ENCODE measurements at regions not wholly inside any gene's neighbourhood (a gene's known extent, or its start where the extent isn't known, plus 50 kb on each side); places are given as distances from the start of the nearest gene placed in this dataset.
A peak's percentile ranks its signal among the peaks of the same experiment; 100 is the strongest.
"Not testable (repeated sequence)": the region's sequence is repeated elsewhere in the genome, so short reads cannot be mapped to it uniquely, and the experiment has no call there.

DNA sequence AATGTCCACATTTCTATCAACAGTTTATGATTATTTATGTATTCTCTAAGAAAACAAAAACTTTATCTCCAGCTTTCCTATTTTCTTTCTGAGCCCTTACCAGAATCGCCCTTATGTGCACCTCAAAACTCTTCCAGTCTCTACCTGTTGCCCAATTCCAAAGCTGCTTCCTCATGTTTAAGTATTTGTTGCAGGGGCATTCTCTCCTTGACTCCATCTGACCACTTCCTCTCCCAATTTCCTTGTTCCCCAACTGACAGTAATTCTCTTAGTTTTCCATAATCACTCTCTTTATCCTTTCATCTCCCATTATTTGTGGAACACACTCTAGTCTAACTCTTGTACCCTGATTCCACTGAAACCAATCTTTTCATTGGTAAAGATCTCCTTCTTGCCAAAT is 105.4 kb upstream of the RBBP8 start:
- DNase-seq = no peak

DNA sequence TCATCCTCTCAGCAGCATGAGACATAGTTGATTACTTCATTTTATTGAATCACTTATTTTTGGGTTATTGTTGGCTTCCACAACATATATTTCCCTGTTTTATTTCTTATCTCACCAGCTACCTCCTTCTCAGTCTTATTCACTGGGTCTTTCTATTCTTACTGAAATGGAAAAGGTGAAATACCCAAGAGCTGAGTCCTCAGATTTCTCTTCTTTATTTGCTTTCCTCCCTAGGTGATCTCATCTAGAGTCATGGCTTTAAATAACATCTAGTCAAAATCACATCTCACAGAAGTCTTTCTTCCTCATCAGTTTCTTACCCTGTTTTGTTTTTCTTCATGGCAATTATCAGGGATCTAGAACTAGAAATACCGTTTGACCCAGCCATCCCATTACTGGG is 105.0 kb upstream of the RBBP8 start:
- no peak for DNase-seq

DNA sequence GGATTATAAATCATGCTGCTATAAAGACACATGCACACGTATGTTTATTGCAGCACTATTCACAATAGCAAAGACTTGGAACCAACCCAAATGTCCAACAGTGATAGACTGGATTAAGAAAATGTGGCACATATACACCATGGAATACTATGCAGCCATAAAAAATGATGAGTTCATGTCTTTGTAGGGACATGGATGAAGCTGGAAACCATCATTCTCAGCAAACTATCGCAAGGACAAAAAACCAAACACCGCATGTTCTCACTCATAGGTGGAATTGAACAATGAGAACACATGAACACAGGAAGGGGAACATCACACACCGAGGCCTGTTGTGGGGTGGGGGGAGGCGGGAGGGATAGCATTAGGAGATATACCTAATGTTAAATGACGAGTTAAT is 104.5 kb upstream of the RBBP8 start:
- DNase-seq = not testable (repeated sequence)

DNA sequence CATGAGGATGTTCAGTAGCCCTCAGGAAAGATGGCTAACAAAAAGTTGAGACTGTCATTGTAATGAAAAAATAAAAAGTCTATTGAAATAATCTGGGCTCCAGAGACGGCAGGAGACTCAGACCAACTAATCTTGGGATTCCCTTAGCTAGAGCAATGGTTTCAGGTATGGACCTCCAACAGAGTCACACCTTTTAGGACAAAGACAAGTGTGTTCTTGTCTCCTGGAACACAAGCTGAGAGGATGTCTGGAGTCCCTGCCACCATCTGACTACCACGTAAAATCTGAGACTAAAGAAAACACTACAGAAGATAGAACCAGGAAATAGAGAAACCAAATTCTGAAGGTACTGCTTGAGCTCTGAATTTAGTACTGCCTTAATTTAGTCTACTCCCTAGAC is 103.3 kb upstream of the RBBP8 start:
- no peak for DNase-seq

DNA sequence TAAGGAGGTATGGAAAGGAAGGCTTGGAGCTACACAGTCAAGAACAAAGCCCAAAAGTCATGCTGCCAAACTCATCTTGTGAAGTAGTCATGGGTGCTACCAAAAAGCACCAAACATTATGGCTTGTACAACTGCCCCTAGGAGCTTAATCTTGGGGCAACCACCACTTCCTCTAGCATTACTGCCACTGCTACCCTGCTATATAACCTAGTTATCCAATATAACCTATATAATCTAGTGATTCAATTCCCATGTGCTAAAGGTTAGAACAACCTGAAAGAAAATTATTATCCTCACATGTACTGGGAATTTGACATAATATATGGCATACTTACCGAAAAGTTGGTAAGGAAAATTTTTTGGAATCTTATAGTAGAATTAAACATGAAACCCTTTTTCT is 102.6 kb upstream of the RBBP8 start:
- DNase-seq = no peak

DNA sequence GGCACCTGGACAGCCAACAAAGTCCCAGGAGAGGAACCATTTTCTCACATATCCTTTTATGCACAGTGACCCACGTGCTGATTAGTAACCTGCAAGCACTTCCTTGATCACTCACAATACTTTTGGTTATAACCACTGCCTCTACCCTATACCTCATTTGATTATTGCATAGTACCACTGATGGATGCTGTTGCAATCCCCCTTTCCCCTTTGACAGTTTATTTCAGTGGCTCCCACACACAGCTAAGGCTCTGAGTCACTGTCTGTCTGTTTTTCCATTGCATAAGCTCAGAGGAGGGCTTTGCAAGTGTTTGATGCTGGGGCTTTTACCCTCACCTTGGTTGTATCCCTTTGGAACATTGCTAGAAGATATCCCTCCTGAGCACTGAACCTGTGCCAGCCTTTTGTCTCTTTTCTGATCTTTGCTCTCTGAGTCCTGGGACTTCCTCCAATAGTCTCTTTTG is 101.7 kb upstream of the RBBP8 start:
- peak in 1 of 2 experiments; percentile 5 for DNase-seq

DNA sequence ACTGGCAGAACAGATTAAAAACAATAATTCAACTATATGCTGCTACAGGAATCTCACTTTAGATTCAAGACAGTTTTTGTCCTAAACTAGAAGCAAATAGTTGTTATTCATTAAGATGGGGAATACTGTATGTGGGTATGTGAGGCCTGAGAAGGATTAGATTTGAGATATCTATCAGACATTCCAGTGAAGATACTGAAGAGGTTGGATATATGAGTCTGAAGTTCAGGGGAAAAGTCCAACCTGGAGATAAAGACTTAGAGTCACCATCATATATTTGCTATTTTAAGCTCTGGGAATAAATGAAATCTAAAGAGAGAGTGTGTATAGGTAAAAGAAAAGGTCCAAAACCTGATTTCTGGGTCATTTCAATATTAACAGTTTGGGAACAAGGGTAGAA is 96.2 kb upstream of the RBBP8 start:
- no peak for DNase-seq

DNA sequence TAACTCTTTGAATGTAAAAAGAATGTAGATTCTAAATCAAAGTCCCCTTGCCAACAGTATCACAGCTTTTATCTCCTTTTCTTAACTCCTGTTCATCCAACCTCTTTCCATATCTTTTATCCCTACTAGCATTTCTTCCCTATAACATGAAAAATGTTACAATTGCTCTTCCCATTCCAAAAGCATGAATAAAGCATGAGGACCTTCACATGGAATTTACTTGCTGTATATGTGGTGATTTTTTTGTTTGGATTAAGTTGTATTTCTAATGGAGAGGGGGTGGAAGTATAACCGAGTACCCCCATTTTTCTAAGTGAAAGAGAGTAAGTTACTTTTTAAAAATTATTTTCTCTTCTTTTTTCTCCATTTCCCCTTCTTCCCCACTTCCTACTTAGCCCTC is 94.9 kb upstream of the RBBP8 start:
- no peak for DNase-seq

DNA sequence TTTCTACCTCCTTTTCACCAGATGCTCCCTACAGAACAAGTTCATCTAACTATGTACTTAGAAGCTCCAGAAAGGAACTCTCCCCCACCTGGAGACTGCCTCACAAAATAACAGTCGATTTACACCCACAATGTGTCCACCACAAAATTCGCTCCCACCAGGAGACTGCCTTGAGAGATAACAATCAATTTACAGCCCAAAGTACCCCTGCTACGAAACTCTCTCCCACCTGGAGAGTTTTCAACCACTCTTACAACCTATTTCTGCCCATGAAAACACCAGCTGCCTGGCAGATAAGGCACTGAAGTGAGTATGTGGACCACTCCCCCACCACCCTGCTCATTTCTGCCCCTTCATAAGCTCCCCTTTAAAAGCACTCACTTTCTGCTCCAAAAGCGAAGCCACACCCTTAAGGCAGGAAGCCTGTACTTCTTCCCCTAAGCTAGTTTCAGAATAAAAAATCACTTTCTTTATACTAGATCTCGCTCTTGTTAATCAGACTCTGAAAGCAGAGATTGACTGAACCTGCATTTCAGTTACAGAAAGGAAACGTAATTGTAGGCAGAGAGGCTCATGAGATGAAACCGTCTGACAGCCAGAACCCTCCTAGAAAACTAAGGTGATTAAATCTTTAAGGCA is 94.4 kb upstream of the RBBP8 start:
- no peak for DNase-seq

DNA sequence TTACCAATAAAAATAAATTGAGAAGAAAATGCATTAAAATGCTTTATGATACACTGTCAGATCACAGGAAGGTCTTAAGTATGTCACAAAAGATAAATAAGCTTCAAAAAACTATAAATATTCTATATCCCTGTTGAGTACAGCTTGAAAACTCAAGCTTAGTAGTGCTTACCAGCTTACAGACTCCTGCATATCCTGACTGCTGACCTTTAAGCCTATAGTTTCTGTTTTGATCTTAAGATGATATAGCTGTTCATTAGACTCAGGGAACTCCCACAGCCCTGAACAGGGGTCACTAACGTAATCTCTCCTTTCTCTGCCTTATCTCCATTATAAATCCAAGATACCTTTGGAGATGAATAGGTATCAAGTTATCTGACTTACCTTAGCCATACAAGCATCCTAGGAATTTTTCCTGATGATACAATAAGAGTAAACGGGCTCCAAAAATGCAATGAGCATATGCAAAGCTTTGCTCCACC is 93.7 kb upstream of the RBBP8 start:
- DNase-seq = no peak

DNA sequence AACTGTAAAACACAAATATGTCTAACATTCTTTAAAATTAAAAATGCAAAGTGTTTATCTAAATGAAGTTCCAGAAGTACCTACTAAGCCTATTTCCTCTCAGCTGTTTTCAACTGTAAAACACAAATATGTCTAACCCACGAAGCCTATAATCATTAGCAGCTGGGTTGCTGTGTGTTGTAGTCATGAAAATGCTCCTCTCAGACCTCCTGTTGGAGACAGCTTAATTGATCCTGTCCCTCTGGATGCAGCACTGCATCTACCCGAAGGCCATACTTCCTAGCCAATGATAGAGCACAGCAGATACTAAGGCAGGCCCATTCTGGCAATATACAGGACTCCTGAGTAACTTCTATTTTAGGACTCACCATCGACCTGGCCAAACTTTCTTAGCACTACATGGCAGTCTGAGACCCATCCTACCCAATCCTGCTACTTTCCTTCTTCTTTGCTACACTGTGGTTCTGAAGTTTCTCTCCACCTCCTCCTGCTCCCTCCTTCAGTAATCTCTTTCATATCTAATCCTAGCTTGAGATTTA is 92.5 kb upstream of the RBBP8 start:
- no peak for DNase-seq

DNA sequence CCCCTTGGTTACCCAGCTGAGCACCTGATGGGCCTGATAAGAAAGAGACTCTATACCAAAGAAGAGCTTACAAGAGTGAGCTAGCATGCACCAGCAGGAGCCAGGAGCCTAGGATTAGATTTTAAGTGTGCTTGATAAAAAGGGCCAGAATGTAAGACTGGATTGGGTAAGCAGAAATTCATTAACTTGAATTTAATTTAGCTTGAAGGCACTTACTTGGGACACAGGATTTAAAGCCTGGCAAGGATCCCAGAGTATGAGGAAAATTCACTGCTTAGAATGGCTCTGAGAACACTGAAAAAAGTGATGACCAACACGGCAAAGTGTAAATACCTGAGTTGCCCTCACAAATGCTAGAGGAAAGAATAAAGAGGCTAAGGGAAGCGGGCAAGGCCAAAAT is 91.3 kb upstream of the RBBP8 start:
- DNase-seq = no peak

DNA sequence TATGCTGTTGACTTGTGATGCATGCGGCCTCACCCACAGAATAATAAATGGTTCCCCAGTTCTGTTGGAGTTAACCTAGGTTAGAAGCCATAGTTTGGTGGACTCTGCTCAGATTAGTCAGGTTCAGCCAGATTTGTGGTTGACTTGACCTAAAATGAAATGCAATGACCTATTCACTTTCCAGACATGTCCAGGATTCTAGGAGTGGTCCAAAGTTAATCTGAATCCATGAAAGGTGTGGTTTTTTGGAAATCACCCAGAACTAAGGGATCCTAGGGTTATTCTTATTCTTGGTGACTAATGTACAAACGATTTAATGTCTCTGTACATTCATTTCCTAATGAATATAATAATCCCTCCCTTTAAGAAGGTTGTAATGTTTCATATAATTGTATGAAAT is 88.9 kb upstream of the RBBP8 start:
- DNase-seq = no peak

DNA sequence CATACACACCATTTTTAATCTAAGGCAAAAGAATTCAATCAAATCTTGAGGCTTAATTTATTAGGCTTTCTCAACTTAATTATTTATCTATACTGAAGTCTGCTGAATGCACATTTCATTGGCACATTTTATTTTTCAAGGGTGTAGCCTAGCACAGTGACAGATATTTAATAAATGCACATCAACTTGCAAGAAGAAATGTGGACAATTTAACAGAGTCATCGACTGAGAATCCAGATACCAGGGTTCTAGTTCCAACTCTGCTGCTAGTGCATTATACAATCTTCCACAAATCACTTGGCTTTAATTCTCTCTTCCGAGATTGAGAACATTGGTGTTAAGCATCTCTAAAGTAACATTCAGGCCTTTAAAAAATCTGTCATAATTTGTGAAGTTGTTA is 88.5 kb upstream of the RBBP8 start:
- DNase-seq = no peak

DNA sequence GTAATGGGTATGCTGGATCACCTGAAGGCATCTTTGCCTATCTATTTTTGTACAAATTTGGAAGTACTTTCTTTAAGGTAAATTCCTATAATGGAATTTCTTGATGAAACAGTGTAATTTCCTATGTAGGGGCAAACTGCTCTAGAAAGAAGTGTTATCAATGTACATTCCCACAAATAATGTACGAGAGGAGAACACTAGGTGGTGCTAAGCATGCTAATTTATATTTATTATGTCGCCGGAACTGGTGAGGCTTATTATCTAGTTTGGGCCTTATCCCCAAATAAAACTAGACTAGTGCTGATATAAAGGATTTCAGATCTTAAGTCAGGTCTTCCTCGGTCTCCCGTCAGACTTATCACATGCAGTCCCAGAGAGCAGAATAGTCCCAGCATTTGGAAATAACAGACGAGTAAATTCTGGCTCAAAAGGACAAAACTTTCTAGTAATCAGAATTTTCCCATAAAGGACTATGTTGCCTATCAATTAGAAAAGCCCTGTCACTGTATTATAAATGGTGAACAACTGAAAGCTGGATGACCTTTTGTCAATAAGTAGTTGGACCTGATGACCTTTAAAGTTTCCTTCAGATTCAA is 86.9 kb upstream of the RBBP8 start:
- DNase-seq = no peak

DNA sequence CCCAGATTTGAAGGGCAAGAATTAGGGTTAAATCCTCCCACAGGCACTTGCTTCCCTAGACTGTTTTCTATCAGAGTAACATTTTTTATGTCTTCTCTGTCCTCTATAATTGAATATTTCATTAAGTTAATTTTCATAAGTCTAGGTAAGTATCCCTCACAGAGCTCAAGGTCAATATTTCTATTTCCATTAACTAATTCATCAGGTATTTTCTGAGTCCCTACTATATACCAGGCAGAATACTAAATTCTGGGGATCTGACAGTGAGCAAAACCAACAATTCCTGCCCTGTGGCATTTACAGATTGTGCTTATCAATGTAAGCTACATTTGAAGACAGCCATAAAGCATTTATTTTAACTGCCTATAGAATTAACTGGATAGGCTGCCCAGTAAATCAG is 86.4 kb upstream of the RBBP8 start:
- no peak for DNase-seq

DNA sequence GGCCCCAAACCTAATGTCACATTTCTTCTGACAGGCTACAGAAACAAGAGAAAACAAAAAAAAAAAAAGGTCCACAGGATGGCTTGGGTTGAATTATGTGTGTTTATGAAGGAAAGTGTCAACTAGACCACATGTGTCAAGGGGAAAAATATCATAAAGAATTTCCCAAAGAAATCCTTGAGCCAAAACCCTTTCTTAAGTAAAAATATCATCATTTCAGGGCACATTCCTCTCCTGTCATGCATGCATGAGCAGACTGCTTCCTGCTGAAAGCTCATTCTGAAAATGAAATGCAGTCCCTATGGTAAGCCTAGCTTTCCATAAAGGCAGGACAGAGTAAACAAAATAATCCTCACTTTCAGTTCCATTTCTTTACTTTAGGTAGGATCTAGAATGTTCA is 85.7 kb upstream of the RBBP8 start:
- no peak for DNase-seq

DNA sequence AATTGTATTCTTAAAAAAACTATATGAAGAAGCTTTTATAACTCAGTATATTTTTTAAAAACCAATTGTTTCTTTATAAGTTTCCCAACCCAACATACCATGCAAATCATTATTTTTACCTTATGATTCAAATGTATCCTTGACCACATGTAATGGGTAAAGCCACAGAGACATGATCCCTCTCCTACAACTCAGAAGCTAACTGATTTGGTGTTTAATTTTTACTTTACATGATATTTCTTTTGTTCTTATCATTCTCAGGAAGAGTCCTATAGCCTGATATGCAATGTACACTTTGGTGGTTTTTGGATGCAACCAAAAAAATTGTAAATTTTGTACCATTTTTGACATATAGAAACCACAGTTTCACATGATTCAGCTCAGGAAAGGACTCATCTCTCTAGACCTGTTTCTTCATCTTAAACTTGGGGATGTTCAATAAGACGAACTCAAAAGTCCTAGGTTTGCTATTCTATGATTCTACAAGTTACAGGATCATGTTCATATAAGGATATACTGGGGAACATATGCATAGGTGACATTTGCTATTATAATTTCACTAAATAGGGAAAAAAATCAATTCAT is 85.2 kb upstream of the RBBP8 start:
- DNase-seq = no peak

DNA sequence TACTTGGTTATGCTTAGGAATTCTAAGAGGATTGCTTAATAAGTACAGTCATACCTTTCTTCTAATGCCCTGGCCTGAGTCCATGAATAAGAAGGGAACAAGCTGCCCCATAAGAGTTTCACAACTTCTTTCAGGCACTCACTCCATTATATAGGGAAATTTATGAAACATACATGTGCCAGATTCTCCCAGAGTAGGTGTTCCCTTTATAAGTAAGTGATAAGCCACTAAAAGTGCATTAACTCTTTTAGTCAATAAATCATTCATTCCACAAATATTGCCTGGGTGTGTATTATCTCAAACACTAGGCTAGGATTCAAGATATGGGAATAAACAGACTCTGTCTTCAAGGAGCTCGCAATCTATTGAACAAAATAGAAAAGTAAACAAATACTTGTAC is 84.5 kb upstream of the RBBP8 start:
- DNase-seq = no peak

DNA sequence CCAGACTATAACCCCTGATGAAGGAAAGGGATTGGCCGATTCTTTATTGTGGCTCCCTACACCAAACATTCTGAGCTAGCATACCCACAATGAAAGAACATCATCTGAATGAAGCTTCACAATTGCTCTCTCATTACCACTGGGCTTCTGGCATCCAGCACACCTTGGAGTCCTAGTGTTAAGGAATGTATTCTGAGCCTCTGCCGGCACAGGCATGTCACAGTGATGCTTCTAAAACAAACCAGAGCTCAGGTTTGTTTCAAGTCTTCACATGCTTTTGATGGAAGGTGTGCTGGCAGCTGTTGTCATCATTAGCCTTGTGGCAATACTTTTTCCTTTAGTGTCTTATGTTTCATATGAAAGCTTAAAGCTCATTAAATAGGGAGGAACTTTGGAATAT is 76.3 kb upstream of the RBBP8 start:
- DNase-seq = no peak

DNA sequence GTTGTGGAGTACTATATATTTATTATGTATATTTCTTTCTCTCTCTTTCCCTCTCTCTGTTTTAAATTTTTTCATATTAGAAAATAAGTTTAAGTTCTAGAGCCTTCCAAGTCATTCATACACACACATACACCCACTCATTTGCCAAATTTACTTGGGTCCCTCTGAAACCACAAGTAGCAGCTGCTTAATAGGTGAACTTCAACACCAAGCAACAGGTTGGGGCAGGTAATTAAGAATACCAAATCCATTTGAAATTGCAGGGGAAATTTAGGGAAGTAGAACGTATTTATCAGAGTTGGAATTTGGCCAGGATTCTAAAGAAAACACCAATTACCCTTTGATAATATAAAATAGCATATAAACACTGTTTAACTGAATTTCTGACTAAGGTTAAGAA is 75.0 kb upstream of the RBBP8 start:
- DNase-seq = no peak

DNA sequence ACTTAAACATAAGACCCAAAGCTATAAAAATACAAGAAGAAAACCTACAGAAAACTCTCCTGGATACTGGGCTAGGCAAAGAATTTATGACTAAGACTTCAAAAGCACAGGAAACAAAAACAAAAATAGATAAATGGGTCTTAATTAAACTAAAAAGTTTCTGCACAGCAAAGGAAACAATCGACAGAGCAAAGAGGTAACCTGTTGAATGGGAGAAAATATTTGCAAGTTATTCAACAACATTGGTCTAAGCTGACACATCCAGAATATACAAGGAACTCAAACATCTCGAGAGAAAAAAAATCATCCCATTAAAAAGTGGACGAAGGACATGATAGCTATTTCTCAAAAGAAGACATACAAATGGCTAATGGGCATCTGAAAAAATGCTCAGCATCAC is 72.3 kb upstream of the RBBP8 start:
- DNase-seq = no peak

DNA sequence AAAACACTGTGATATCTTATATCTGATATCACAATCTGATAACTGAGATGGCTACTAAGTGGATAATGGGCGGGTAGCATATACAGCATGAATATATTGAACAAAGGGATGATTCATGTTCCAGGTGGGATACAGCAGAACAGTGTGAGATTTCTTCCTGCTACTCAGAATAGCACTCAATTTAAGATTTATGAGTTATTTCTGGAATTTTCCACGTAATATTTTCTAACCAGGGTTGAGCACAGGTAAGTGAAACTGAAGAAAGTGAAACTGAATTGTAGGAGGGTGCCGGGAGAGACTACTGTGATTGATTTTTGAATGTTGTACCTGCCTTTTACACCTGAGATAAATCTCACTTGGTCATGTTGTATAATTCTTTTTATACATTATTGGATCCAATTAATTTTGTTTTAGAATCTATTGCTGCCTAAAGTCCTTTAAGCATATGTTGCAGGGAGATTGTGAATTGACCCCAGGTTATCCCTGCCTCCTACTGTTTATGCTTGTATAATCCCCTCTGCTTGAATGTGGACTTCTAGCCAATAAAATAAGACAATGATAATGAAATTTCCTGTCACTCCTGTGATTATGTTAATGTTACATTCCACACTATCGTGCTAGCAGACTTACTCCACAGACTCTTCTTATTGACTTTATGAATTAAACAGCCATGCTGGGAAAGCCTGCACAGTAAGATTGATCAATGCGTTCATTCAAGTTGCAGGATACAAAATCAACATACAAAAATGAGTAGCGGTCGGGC is 67.6 kb upstream of the RBBP8 start:
- no peak for DNase-seq

DNA sequence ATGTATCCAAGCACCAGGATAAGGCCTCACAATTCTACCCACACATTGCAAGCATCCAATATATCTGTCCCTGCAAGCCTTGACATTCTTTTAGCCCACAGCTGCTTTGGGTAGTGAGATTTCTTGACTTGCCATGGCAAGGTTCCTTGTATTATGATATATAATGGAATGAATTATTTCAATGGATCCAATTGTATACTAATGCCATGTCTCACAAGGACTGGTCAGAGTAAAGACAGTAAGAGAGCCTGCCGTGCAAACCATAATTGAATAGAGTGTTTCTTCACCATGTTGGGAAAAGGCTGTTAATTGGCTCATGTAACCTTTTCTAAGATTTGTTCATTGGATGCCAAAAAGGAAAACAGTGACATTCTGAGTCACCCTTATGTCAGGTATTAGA is 64.3 kb upstream of the RBBP8 start:
- DNase-seq = no peak
